GM21423 (cell line): ENCODE measurements at regions not wholly inside any gene's neighbourhood (a gene's known extent, or its start where the extent isn't known, plus 50 kb on each side); places are given as distances from the start of the nearest gene placed in this dataset.

ENCODE experiments used
- ATAC-seq: cut with Tn5 transposase; IDR thresholded peaks from one replicate; pipeline ENCODE4 v1.9.1; 2021; ENCODE audit warnings: mild to moderate bottlenecking, moderate library complexity; ENCODE audit not compliant: unreplicated experiment

- ATAC-seq: no peak
These were observed 647.8 kb downstream of the INHBA start for GRCh38 chr7:41054960-41055661.

DNA sequence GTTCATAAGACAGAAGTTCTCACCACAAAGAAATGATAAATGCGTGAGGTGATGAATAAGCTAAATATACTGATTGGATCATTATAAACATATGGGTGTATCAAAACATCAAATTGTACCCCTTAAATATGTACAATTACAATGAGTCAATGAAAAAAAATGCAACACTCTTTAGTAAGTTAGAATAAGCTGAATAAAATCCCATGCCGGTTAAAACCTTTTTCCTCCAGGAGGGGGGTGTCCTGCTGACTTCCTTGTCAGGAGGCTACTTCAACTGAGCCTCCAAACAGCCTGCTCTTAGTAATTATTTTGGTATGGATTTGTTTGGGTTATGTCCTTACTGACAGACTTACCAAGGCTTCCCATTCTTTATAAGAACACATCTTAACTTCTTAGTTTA, 649.1 kb downstream of the INHBA start:
- no peak for ATAC-seq

DNA sequence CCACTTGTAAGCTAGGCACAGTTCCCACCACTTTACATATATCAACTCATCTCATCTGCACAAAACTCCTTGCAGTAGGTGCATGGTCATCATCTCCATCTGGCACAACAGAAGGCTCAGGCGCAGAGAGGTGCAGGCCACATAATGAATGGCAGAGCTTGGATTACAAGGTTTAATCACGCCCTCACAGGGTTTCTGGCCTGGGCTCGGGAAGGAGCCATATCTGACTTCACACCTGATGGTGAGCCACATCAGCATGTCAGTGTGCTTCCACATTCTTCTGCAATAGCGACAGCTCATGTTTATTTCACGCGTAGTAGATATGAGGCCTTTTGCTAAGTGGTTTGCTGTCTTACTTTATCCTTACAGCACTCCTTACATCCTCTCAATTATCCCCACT, 650.2 kb downstream of the INHBA start:
- ATAC-seq: no peak

DNA sequence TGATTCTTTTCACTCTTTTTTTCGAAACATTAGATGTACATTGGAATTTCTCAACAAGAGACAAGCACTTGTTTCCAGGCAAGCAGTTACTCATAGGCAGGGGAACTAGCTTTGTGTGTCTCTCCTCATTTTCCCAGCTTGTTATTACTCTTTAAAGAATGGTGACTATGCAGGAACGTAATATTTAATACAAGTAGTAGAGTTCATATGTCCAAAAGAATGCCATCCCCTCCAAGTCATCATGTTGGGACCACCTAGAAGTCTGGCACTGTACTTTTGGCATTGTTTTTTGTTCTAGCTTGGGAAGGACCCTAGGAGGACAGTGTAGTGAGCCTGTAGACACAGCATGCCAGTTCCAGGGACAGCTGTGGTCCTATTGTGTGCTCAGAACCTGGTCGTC, 650.7 kb downstream of the INHBA start:
- ATAC-seq: no peak

- ATAC-seq: no peak
These were observed 651.4 kb downstream of the INHBA start for GRCh38 chr7:41051535-41051934.

- ATAC-seq: no peak
These were observed 651.8 kb downstream of the INHBA start for GRCh38 chr7:41051062-41051461.

- no peak for ATAC-seq
These were observed 654.1 kb downstream of the INHBA start for GRCh38 chr7:41048771-41049170.

DNA sequence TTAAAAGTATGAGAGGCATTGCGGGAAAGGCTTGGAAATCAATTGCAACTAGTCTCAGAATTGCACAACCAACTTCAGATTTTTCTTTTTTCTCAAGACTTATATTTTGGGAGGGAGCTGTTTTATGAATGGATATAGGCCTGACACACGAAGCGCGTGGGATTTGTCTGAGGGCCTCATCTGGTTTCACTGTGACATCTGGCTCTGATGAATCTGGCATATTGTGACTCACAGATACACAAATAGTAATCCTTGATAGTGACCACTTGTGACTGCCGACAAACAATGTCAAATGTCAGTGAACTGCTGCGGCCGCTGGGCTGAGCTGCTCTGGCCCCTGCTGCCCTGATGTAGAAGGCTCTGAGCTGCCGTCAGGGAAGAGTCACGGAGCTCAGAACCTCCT, 655.1 kb downstream of the INHBA start:
- no peak for ATAC-seq

DNA sequence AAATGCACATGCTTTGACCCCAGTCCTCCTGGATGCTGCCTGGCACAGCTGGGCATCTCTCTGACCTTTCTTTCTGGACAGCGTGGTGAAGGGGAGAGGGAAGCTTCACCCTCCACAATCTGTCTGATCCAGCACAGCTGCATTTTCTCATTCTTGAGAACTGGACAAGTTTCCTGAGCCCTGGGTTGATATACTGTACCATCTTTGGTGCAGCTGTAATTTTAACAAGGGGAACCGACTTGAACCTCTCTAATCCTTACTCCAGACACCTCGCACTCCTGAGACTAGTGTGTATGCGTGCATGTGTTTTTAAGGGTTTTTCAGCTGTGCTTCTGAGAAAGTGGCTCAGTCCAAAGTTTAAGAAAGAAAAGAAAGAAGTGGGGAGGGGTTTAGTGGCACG, 655.7 kb downstream of the INHBA start:
- ATAC-seq: no peak

- no peak for ATAC-seq
These were observed 656.1 kb downstream of the INHBA start for GRCh38 chr7:41046776-41047175.

DNA sequence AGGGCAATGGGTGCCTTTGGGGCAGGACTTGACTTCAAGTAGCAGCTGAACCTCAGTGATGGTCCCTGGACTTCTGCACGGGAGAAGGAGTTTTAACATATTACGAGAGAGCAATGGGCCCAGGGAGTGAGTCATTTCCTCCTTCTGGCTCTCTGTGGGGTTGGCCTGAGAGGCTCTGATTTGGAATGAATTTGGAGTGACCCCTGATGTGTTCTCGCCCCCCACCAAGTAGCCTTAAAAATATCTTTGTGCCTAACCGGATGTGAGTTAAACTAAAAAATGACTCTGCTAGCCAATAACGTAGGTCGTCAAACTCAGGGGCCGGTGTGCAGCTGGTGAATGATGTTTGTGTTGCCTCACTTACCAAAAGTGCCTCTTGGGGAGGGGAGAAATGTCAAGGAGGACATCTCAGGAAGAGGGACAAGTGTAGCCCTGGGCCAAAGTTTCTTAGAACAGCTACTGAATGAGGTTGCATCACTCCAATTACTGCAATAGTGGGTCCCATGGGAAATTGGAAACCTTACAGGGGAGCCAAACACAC, 656.6 kb downstream of the INHBA start:
- ATAC-seq: no peak

- ATAC-seq: no peak
These were observed 657.2 kb downstream of the INHBA start for GRCh38 chr7:41045556-41046123.

DNA sequence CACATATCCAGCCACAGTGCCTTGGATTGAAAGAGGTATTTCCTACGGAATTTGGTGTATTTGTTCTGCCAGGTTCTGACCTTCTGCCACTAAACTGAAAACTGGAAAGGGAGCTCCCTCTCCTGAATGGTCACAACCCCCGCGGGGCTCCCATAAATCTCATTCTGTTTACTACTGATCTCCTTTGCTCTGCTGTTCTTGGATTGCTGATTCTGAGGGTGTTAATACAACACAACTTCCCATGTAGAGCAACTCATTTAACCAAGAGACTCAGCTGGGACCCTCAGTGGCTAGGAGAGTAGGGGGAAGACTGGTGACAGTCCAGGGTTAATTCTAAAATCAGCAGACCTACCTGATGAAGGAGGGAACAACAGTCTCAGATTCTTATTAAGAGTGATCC, 662.9 kb downstream of the INHBA start:
- ATAC-seq: no peak

DNA sequence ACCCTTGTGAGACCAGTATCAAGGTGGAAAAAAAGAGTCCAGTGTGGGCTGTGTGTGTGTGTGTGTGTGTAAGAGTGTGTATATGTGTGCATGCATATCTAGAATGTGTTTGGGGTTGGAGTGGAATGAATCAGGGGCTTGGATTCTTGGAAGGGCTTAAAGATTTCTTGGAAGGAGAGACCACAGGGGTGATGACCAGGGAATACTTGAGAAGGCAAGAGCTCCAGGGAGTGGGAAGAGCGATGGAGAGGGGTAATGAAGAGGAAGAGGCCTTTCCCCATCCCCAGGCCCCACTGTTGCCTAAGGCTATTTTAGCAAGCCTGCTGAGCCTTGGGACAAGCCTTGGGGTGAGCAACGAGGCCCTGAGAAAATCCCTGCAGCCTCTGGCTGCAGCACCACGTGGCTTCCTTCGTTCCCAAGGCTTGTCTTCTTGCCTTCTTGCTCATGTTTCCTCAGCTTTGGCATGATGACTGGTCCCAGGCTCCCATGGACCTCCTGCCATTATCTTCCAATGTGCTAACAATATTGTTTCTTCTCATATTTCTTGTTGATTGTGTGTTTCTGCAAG, 663.4 kb downstream of the INHBA start:
- ATAC-seq: no peak

- ATAC-seq: no peak
These were observed 664.7 kb downstream of the INHBA start for GRCh38 chr7:41038211-41038610.

DNA sequence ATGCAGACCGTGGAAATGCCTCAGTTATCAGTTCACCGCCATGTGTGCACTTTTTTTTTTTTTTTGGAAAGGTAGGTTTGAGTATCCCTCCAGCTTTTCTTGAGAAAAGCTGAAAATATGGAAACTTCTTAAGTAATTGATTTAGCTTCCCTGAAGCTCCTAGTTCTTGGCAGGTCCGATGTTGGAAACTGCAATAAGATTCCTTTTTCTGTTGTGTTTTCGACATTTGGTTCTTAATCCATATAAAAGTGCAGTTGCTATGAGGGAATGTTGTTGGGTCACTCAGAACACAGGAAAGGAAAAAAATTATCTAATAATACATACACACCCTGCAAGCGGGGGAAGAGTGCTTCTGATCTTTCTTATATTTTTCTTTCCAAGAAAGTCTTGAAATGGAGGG, 665.2 kb downstream of the INHBA start:
- ATAC-seq: no peak

DNA sequence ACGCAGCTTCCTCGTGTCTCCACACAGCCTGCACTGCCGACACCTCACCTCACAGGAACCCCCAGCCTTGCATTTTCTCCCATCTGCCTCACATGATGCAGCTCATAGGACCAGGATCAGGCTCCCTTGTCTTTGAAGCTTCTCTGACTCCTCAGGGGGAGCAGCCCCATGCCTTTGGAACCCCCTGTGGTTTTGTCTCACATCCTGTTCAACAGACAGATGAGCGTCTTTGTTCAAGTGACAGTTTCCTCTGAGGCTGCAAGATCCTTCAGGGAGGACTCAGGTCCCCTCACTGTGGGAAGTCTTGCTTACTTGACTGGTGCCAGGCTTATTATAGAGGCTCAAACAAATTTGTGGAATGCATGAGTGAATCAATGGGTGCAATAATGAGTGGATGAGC, 667.1 kb downstream of the INHBA start:
- no peak for ATAC-seq

DNA sequence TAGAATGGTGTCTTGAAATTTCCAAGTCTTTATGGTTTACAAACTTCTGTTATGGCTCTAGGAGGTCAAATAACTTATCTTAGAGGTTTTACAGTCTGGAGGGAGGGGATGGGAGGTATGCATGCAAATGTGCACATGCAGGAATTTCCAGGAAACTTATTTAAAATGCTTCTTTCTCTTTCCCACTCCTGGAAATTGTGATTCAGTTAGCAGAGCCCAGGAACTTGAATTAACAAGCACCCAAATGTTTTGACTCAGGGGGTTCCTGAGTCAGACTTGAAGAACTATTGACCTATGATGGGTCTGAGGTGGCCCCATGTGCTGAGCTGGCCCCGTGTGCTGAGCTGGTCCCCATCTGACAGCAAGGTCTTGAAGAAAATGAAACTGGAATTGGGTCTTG, 669.4 kb downstream of the INHBA start:
- ATAC-seq: no peak

GRCh38 chr7:41030673-41031072, 672.2 kb downstream of the INHBA start:
- ATAC-seq: no peak

GRCh38 chr7:41029072-41029499, 673.8 kb downstream of the INHBA start:
- no peak for ATAC-seq

DNA sequence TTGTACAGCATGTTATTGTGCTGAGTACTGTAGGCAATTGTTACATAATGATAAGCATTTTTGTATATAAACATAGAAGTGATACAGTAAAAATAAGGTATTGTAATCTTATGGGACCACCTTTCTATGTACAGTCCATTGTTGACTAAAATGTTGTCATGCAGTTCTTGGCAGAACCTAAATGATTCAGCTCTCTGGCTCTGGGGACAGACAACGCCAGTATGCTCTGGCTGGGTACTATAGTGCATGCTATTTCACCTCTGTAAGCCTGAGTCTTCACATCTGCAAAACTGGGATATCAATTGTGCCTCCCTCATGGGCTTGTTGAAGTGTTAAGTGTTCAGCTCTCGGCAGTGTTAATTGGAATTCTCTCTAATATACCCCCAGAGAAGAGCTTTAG, 674.3 kb downstream of the INHBA start:
- ATAC-seq: no peak

GRCh38 chr7:41027428-41028115, 675.3 kb downstream of the INHBA start:
- ATAC-seq: no peak
